GM18868 (cell line): ENCODE measurements at regions not wholly inside any gene's neighbourhood (a gene's known extent, or its start where the extent isn't known, plus 50 kb on each side); places are given as distances from the start of the nearest gene placed in this dataset.
"Not testable (repeated sequence)": the region's sequence is repeated elsewhere in the genome, so short reads cannot be mapped to it uniquely, and the experiment has no call there.

ENCODE experiments used
- ATAC-seq: cut with Tn5 transposase; IDR thresholded peaks from one replicate; pipeline ENCODE4 v1.9.1; 2021; ENCODE audit warnings: mild to moderate bottlenecking, moderate library complexity; ENCODE audit not compliant: unreplicated experiment

- no peak for ATAC-seq
These were observed 182.2 kb downstream of the INHBB start for GRCh38 chr2:120528051-120528692.

- no peak for ATAC-seq
These were observed 182.7 kb downstream of the INHBB start for GRCh38 chr2:120528693-120529076.

GRCh38 chr2:120530781-120531180 is 184.8 kb downstream of the INHBB start:
- no peak for ATAC-seq

- no peak for ATAC-seq
These were observed 185.4 kb downstream of the INHBB start for GRCh38 chr2:120531365-120531764.

- ATAC-seq, result no peak
These were observed 186.1 kb downstream of the INHBB start for GRCh38 chr2:120531863-120532600.

GRCh38 chr2:120533625-120534024 is 187.7 kb downstream of the INHBB start:
- no peak for ATAC-seq

GRCh38 chr2:120534457-120534856 is 188.5 kb downstream of the INHBB start:
- ATAC-seq, result no peak

GRCh38 chr2:120535081-120535480 is 189.1 kb downstream of the INHBB start:
- ATAC-seq, result no peak

GRCh38 chr2:120536141-120536540 is 190.2 kb downstream of the INHBB start:
- ATAC-seq, result no peak

- ATAC-seq, result no peak
These were observed 192.9 kb downstream of the INHBB start for GRCh38 chr2:120538691-120539423.

GRCh38 chr2:120539424-120539936 is 193.5 kb downstream of the INHBB start:
- ATAC-seq, result no peak

GRCh38 chr2:120539937-120540718 is 194.2 kb downstream of the INHBB start:
- ATAC-seq, result no peak

GRCh38 chr2:120540719-120541552 is 194.7 kb upstream of the GLI2 start:
- ATAC-seq, result no peak

GRCh38 chr2:120541553-120541932 is 194.1 kb upstream of the GLI2 start:
- no peak for ATAC-seq

GRCh38 chr2:120541972-120542670 is 193.5 kb upstream of the GLI2 start:
- no peak for ATAC-seq

- ATAC-seq, result no peak
These were observed 192.6 kb upstream of the GLI2 start for GRCh38 chr2:120542911-120543527.

GRCh38 chr2:120543899-120544298 is 191.8 kb upstream of the GLI2 start:
- ATAC-seq, result no peak

GRCh38 chr2:120544522-120544921 is 191.1 kb upstream of the GLI2 start:
- ATAC-seq, result no peak

- ATAC-seq, result not testable (repeated sequence)
These were observed 190.7 kb upstream of the GLI2 start for GRCh38 chr2:120545007-120545406.
